ENCODE measurements at regions not wholly inside any gene's neighbourhood (a gene's known extent, or its start where the extent isn't known, plus 50 kb on each side); places are given as distances from the start of the nearest gene placed in this dataset.
"Not testable (repeated sequence)": the region's sequence is repeated elsewhere in the genome, so short reads cannot be mapped to it uniquely, and the experiment has no call there.

DNA sequence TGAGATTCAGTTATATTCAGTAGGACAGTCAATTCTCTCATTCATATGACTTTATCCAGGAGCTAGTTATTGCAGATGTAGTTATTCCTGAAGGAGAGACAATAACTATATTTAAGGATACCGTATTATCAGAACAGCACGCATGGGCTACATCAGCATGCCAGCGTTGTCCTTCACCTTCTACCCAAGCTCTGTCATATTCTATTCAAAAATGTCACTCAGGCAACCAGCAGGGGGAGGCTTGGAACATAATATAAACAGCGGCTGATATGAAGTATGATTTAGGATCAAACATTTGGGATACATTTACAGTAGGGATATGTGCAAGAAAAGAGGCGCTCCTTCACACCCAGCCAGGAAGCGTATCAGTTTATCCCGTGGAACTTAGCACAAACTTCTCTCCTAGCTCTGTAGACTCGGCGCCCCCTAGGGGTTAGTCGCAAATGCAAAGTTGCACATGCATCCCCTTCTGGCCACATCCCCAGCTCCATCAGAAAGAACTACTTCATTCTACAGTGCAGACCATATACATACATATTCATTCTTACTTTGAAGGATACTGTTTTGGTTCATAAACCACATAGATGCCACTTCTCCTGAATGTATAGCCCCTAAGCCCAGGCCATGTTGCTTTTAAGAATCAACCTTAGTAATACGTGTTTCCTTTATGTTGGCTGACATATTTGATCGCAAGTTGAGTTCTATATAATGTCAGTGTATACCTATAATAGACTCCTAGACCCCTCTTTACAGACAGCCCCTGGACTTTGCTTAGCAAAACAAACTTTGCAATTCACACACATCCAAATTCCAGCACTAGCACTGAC lies 759.4 kb downstream of the ADCYAP1 start (continued):
- TF ChIP-seq PPARA (CRISPR knock-in tag; IDR thresholded peaks at IDR 0.05; ENCODE audit: borderline replicate concordance) (no peak), OSR1 (CRISPR knock-in tag; IDR thresholded peaks at IDR 0.05) (no peak), CSDC2 (CRISPR knock-in tag; IDR thresholded peaks at IDR 0.05) (no peak), TOX (CRISPR knock-in tag; IDR thresholded peaks at IDR 0.05; ENCODE audit: borderline replicate concordance) (no peak), ZNF8 (CRISPR knock-in tag; IDR thresholded peaks at IDR 0.05) (no peak), ZNF70 (CRISPR knock-in tag; IDR thresholded peaks at IDR 0.05) (no peak), ZC3H10 (CRISPR knock-in tag; IDR thresholded peaks at IDR 0.05) (no peak), ESRRG (CRISPR knock-in tag; IDR thresholded peaks at IDR 0.05) (no peak), TCF4 (CRISPR knock-in tag; IDR thresholded peaks at IDR 0.05; ENCODE audit: borderline replicate concordance) (no peak), SNAI2 (CRISPR knock-in tag; IDR thresholded peaks at IDR 0.05) (no peak), CREB5 (CRISPR knock-in tag; IDR thresholded peaks at IDR 0.05; ENCODE audit: low read depth) (no peak)

- ATAC-seq = no peak
- TF ChIP-seq ZNF8 (CRISPR knock-in tag; IDR thresholded peaks at IDR 0.05) (no peak), RARB (CRISPR knock-in tag; IDR thresholded peaks at IDR 0.05) (no peak), TCF4 (CRISPR knock-in tag; IDR thresholded peaks at IDR 0.05; ENCODE audit: borderline replicate concordance) (no peak), ISL1 (CRISPR knock-in tag; IDR thresholded peaks at IDR 0.05) (no peak), PATZ1 (CRISPR knock-in tag; IDR thresholded peaks at IDR 0.05; ENCODE audit: borderline replicate concordance) (no peak), GLIS3 (CRISPR knock-in tag; IDR thresholded peaks at IDR 0.05) (no peak), ZNF70 (CRISPR knock-in tag; IDR thresholded peaks at IDR 0.05) (no peak), ESRRG (CRISPR knock-in tag; IDR thresholded peaks at IDR 0.05) (no peak), OSR1 (CRISPR knock-in tag; IDR thresholded peaks at IDR 0.05) (no peak), ZFP3 (CRISPR knock-in tag; IDR thresholded peaks at IDR 0.05) (no peak), BACH2 (CRISPR knock-in tag; IDR thresholded peaks at IDR 0.05; ENCODE audit: borderline replicate concordance) (no peak)
- TF ChIP-seq, protein P1, sequence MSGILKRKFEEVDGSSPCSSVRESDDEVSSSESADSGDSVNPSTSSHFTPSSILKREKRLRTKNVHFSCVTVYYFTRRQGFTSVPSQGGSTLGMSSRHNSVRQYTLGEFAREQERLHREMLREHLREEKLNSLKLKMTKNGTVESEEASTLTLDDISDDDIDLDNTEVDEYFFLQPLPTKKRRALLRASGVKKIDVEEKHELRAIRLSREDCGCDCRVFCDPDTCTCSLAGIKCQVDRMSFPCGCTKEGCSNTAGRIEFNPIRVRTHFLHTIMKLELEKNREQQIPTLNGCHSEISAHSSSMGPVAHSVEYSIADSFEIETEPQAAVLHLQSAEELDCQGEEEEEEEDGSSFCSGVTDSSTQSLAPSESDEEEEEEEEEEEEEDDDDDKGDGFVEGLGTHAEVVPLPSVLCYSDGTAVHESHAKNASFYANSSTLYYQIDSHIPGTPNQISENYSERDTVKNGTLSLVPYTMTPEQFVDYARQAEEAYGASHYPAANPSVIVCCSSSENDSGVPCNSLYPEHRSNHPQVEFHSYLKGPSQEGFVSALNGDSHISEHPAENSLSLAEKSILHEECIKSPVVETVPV (CRISPR knock-in tag; IDR thresholded peaks at IDR 0.05) = no peak
- TF ChIP-seq, protein P2, sequence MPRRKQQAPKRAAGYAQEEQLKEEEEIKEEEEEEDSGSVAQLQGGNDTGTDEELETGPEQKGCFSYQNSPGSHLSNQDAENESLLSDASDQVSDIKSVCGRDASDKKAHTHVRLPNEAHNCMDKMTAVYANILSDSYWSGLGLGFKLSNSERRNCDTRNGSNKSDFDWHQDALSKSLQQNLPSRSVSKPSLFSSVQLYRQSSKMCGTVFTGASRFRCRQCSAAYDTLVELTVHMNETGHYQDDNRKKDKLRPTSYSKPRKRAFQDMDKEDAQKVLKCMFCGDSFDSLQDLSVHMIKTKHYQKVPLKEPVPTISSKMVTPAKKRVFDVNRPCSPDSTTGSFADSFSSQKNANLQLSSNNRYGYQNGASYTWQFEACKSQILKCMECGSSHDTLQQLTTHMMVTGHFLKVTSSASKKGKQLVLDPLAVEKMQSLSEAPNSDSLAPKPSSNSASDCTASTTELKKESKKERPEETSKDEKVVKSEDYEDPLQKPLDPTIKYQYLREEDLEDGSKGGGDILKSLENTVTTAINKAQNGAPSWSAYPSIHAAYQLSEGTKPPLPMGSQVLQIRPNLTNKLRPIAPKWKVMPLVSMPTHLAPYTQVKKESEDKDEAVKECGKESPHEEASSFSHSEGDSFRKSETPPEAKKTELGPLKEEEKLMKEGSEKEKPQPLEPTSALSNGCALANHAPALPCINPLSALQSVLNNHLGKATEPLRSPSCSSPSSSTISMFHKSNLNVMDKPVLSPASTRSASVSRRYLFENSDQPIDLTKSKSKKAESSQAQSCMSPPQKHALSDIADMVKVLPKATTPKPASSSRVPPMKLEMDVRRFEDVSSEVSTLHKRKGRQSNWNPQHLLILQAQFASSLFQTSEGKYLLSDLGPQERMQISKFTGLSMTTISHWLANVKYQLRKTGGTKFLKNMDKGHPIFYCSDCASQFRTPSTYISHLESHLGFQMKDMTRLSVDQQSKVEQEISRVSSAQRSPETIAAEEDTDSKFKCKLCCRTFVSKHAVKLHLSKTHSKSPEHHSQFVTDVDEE (CRISPR knock-in tag; IDR thresholded peaks at IDR 0.05) = no peak
These were observed 760.4 kb downstream of the ADCYAP1 start for GRCh38 chr18:1665079-1665478.

DNA sequence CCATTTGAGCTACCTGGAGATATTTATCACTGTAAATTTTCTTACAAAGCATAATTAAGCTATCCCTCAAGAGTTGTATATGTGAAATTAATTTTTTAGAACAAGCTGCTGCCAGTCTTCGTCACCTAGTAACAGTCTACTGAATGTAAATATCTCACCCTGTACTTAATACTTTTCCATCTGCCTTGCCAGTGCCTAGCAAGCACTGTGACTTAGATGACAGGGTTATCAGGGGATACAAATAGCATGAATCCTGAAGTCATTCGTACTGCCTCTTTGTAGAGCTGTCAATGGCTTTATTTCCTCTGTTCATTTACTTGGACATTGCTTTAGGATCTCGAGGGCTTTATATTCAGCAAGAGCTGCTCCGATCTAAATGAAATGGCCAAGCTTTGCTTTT lies 763.6 kb downstream of the ADCYAP1 start:
- ATAC-seq = no peak
- no peak for TF ChIP-seq ARNTL (CRISPR knock-in tag; IDR thresholded peaks at IDR 0.05; ENCODE audit: borderline replicate concordance, low read depth)
- no peak for TF ChIP-seq ZC3H10 (CRISPR knock-in tag; IDR thresholded peaks at IDR 0.05)
- TF ChIP-seq BACH2 (CRISPR knock-in tag; IDR thresholded peaks at IDR 0.05; ENCODE audit: borderline replicate concordance) = no peak
- no peak for TF ChIP-seq ZNF565 (CRISPR knock-in tag; conservative IDR thresholded peaks at IDR 0.05; ENCODE audit: low read depth)
- TF ChIP-seq ESRRG (CRISPR knock-in tag; IDR thresholded peaks at IDR 0.05) = no peak
- no peak for TF ChIP-seq ZFP3 (CRISPR knock-in tag; IDR thresholded peaks at IDR 0.05)
- no peak for TF ChIP-seq SNAI2 (CRISPR knock-in tag; IDR thresholded peaks at IDR 0.05)
- no peak for TF ChIP-seq PPARA (CRISPR knock-in tag; IDR thresholded peaks at IDR 0.05; ENCODE audit: borderline replicate concordance)

DNA sequence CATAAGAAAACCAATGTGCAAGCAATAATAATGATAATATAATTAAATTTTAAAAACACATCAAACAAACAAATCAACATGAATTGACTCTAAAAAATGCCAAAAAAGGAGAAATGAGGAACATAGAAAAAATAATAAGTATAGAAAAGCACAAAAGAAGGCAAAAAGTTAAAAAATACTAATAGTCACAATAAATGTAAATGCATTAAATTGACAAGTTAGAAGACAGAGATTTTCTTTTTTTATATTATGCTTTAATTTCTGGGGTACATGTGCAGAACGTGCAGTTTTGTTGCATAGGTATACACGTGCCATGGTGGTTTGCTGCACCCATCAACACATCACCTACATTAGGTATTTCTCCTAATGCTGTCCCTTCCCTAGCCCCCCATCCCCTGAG lies 767.0 kb downstream of the ADCYAP1 start:
- not testable (repeated sequence) for ATAC-seq

All from SK-N-SH treated with all-trans-retinoic acid at 6 μM for 48 hours (cell line).